ENCODE measurements at regions not wholly inside any gene's neighbourhood (a gene's known extent, or its start where the extent isn't known, plus 50 kb on each side); places are given as distances from the start of the nearest gene placed in this dataset.

DNA sequence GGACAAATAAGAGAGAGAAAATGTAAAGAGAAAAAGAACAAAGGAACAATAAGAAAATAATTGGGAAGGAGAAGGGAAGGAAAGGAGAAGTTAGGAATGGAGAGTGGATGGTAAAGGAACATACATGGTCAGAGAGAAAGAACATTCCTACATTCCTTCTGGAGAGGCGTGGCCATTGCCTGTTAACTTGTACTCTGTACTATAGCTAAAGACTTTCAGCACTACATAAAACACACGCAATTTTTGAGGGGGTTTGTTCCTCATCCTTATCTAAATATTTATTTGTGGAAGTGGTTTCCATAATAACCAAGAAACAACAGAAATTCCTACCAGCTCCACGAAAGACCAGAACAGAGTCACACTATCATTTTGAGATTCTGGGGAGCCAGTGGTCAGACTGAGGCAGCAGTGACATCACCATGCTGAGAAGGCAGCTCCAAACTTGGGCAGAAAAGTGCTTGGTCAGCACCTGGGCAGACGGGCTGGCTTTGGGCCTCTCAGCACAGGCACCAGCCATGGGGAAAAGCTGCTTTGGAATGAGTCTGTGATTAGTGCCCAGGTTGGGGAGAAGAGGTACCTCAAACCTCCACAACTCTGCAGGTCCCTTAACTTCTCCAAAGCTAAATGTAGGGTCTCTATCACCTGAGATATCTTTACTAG lies 125.9 kb upstream of the NTF3 start:
- Mint-ChIP-seq H3K4me1 (ENCODE audit: unreplicated experiment) (peaks cover 13% of the 10 kb centered on the region), H3K36me3 (ENCODE audit: unreplicated experiment) (no peaks in the 10 kb centered on the region), H3K27me3 (ENCODE audit: unreplicated experiment) (no peaks in the 10 kb centered on the region), H3K4me3 (ENCODE audit: unreplicated experiment) (no peak overlapping the region), H3K9me3 (ENCODE audit: unreplicated experiment) (no peaks in the 10 kb centered on the region), H3K27ac (ENCODE audit: unreplicated experiment) (peak overlapping the region; percentile 31)
- TF ChIP-seq, protein P1, sequence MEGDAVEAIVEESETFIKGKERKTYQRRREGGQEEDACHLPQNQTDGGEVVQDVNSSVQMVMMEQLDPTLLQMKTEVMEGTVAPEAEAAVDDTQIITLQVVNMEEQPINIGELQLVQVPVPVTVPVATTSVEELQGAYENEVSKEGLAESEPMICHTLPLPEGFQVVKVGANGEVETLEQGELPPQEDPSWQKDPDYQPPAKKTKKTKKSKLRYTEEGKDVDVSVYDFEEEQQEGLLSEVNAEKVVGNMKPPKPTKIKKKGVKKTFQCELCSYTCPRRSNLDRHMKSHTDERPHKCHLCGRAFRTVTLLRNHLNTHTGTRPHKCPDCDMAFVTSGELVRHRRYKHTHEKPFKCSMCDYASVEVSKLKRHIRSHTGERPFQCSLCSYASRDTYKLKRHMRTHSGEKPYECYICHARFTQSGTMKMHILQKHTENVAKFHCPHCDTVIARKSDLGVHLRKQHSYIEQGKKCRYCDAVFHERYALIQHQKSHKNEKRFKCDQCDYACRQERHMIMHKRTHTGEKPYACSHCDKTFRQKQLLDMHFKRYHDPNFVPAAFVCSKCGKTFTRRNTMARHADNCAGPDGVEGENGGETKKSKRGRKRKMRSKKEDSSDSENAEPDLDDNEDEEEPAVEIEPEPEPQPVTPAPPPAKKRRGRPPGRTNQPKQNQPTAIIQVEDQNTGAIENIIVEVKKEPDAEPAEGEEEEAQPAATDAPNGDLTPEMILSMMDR (IDR thresholded peaks at IDR 0.05), result no peak
- no peak for DNase-seq (ENCODE audit: extremely low spot score, unreplicated experiment)

DNA sequence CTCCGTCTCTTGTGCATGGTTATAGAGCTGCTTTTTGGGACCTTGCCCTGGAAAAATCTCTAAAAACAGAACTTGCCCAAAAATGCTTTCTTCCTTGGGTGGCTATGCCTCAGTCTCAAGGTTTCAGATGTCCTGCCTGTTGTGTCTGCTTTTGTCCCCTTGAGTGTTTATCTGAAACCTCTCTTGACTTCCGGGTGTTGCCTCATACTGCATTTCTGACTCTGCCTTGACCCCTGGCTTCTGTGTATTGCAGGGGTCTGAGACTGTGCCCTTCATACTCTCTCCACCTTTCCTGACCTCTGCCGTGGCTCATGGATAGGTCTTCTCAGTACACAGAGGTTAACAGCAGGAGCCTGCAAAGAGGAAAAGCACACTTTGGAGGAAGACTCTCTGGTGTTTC lies 124.8 kb upstream of the NTF3 start:
- Mint-ChIP-seq H3K36me3 (ENCODE audit: unreplicated experiment) (no peaks in the 10 kb centered on the region), H3K27me3 (ENCODE audit: unreplicated experiment) (no peaks in the 10 kb centered on the region), H3K27ac (ENCODE audit: unreplicated experiment) (no peak overlapping the region), H3K4me1 (ENCODE audit: unreplicated experiment) (peaks cover 13% of the 10 kb centered on the region), H3K4me3 (ENCODE audit: unreplicated experiment) (no peak overlapping the region), H3K9me3 (ENCODE audit: unreplicated experiment) (no peaks in the 10 kb centered on the region)
- DNase-seq (ENCODE audit: extremely low spot score, unreplicated experiment), result no peak
- TF ChIP-seq, protein P1 (IDR thresholded peaks at IDR 0.05), result no peak

DNA sequence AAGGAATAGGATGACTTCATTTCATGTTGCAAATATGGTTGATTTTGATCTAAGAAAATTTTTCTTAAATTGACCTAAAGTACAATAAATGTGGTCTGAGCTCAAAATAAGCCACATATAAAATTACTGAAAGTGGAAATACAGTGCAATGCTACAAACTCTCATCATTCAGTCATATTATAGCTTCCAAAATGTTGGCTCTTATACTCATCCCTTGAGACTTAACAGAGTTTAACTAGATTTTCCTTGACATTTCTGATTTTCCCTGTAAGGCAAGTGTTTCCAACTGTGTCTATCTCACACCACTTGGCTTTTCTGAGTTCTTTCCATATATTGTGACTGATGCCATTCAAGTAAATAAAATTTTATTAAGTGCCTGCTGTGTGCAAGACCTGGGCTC lies 123.7 kb upstream of the NTF3 start:
- H3K4me1 Mint-ChIP-seq (ENCODE audit: unreplicated experiment), result peaks cover 13% of the 10 kb centered on the region
- TF ChIP-seq, protein P1 (IDR thresholded peaks at IDR 0.05), result no peak
- H3K36me3 Mint-ChIP-seq (ENCODE audit: unreplicated experiment), result no peaks in the 10 kb centered on the region
- H3K9me3 Mint-ChIP-seq (ENCODE audit: unreplicated experiment), result no peaks in the 10 kb centered on the region
- no peak overlapping the region for H3K27ac Mint-ChIP-seq (ENCODE audit: unreplicated experiment)
- no peak for DNase-seq (ENCODE audit: extremely low spot score, unreplicated experiment)
- H3K27me3 Mint-ChIP-seq (ENCODE audit: unreplicated experiment), result no peaks in the 10 kb centered on the region
- no peak overlapping the region for H3K4me3 Mint-ChIP-seq (ENCODE audit: unreplicated experiment)

DNA sequence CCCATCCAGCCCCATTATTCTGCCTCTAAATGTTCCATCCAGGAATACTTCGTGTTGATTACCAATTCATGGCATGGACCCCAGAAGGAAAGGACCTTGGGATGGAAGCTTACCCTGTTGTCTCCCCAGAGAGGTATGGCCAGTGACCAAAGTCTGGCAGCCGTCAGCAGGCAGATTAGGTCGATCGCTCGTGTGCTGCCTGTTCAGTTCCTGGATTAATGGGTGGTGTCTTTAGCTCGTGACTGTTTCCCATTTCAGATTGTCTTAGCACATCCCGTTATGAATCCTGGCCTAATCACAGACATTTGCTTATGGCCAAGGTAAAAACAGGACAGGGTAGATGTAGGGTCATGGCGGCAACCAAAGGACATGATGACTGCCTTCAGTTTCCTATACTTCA lies 122.9 kb upstream of the NTF3 start:
- H3K4me3 Mint-ChIP-seq (ENCODE audit: unreplicated experiment), result no peak overlapping the region
- no peaks in the 10 kb centered on the region for H3K27me3 Mint-ChIP-seq (ENCODE audit: unreplicated experiment)

DNA sequence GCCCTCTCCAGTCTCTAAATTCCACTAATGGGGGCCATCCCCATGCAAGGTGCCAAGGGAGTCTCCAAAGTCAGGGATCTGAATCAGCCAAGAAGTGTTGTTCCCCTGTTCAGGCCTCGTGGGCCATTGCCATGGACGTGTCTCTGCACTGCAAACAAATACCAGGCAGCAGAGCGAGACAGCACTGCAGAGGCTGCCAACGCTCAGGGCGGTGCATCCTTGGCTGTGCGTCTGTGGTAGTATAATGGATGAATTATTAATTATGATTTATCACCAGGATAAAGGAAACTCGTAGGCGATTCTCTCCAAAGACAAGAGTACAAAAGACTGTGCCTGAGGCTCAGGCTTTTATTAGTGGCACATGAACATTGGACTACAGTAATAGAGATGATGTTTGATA lies 122.3 kb upstream of the NTF3 start:
- H3K4me3 Mint-ChIP-seq (ENCODE audit: unreplicated experiment), result no peak overlapping the region
- no peak for DNase-seq (ENCODE audit: extremely low spot score, unreplicated experiment)
- peaks cover 6% of the 10 kb centered on the region for H3K9me3 Mint-ChIP-seq (ENCODE audit: unreplicated experiment)
- no peaks in the 10 kb centered on the region for H3K36me3 Mint-ChIP-seq (ENCODE audit: unreplicated experiment)
- TF ChIP-seq, protein P1 (IDR thresholded peaks at IDR 0.05), result no peak
- peaks cover 13% of the 10 kb centered on the region for H3K4me1 Mint-ChIP-seq (ENCODE audit: unreplicated experiment)
- no peak overlapping the region for H3K27ac Mint-ChIP-seq (ENCODE audit: unreplicated experiment)
- H3K27me3 Mint-ChIP-seq (ENCODE audit: unreplicated experiment), result no peaks in the 10 kb centered on the region

More for the DNA sequence above, 122.9 kb upstream of the NTF3 start:
- Mint-ChIP-seq H3K27ac (ENCODE audit: unreplicated experiment) (no peak overlapping the region), H3K4me1 (ENCODE audit: unreplicated experiment) (peaks cover 13% of the 10 kb centered on the region), H3K36me3 (ENCODE audit: unreplicated experiment) (no peaks in the 10 kb centered on the region), H3K9me3 (ENCODE audit: unreplicated experiment) (no peaks in the 10 kb centered on the region)
- TF ChIP-seq, protein P1 (IDR thresholded peaks at IDR 0.05), result no peak
- no peak for DNase-seq (ENCODE audit: extremely low spot score, unreplicated experiment)

Measured in osteocyte (in vitro differentiated cells).